Midbrain (tissue), 1 donor: ENCODE measurements at regions not wholly inside any gene's neighbourhood (a gene's known extent, or its start where the extent isn't known, plus 50 kb on each side); places are given as distances from the start of the nearest gene placed in this dataset.
"Not testable (repeated sequence)": the region's sequence is repeated elsewhere in the genome, so short reads cannot be mapped to it uniquely, and the experiment has no call there.

ENCODE experiments used
- DNase-seq: peaks from one replicate; lab custom pipeline; 2025; lab: John Stamatoyannopoulos, UW

- DNase-seq: no peak
Measured at GRCh38 chr2:38483776-38484501, 106.9 kb upstream of the ATL2 start.

GRCh38 chr2:38482710-38483109, 105.6 kb upstream of the ATL2 start:
- DNase-seq: not testable (repeated sequence)

- DNase-seq: no peak
Measured at GRCh38 chr2:38480617-38481016, 103.5 kb upstream of the ATL2 start.

GRCh38 chr2:38477006-38477405, 99.9 kb upstream of the ATL2 start:
- no peak for DNase-seq

- DNase-seq: no peak
Measured at GRCh38 chr2:38475567-38475881, 98.5 kb upstream of the ATL2 start.

GRCh38 chr2:38474715-38475566, 97.9 kb upstream of the ATL2 start:
- no peak for DNase-seq

GRCh38 chr2:38474021-38474456, 97.0 kb upstream of the ATL2 start:
- DNase-seq: no peak

- DNase-seq: no peak
Measured at GRCh38 chr2:38473333-38474005, 96.4 kb upstream of the ATL2 start.

- DNase-seq: no peak
Measured at GRCh38 chr2:38470115-38470514, 93.0 kb upstream of the ATL2 start.

- no peak for DNase-seq
Measured at GRCh38 chr2:38467768-38468455, 90.8 kb upstream of the ATL2 start.

- DNase-seq: no peak
Measured at GRCh38 chr2:38466876-38467767, 90.0 kb upstream of the ATL2 start.

GRCh38 chr2:38466409-38466808, 89.3 kb upstream of the ATL2 start:
- no peak for DNase-seq

- no peak for DNase-seq
Measured at GRCh38 chr2:38465789-38466127, 88.7 kb upstream of the ATL2 start.

- DNase-seq: no peak
Measured at GRCh38 chr2:38464971-38465788, 88.1 kb upstream of the ATL2 start.

- DNase-seq: no peak
Measured at GRCh38 chr2:38463752-38464151, 86.7 kb upstream of the ATL2 start.

- DNase-seq: no peak
Measured at GRCh38 chr2:38462121-38462661, 85.1 kb upstream of the ATL2 start.

- DNase-seq: no peak
Measured at GRCh38 chr2:38461470-38461869, 84.4 kb upstream of the ATL2 start.

GRCh38 chr2:38460313-38460712, 83.2 kb upstream of the ATL2 start:
- DNase-seq: no peak

GRCh38 chr2:38454081-38454480, 77.0 kb upstream of the ATL2 start:
- no peak for DNase-seq

GRCh38 chr2:38451778-38452177, 74.7 kb upstream of the ATL2 start:
- not testable (repeated sequence) for DNase-seq
